Midbrain (tissue), 1 donor: ENCODE measurements at regions not wholly inside any gene's neighbourhood (a gene's known extent, or its start where the extent isn't known, plus 50 kb on each side); places are given as distances from the start of the nearest gene placed in this dataset.

ENCODE experiments used
- DNase-seq: peaks from one replicate; lab custom pipeline; 2025; lab: John Stamatoyannopoulos, UW

DNA sequence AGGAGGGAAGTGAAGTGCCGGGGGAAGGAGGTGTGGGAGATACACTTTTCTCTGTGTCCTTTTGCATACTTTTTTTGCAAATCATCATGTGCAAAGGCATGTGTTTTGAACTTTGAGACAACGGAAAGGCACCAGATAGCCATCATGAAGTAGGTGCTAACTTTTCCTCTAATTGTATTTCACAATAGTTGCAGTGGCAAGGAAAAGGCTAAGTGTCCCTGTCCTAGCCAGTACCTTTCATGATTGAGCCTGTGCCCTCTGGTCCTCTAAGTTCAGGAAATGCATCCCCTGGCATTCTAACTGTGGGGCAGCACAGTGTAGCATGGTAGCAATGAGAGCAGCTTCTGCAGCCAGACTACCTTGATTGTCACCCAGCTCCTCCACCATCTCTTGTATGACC lies 186.2 kb downstream of the ADSS2 start:
- no peak for DNase-seq

DNA sequence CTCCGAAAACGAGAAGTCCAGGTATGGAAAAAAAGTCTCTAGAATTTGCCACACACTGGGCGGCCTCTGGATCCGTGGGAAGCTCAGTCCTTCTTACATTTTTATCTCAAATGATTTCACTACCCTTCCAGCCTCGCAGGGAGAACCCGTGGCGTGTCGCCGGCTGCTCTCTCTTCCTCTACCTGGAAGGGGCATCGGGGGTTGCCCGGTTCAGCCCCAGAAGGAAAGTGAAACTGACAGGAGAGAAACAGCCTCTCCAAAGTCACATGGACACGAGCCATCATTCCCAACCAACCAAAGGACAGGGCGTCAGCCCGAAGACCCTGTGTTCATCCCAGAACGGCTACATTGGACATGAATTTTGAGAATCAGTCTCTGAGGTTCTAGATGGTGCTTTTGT lies 182.5 kb downstream of the ADSS2 start:
- DNase-seq = no peak

DNA sequence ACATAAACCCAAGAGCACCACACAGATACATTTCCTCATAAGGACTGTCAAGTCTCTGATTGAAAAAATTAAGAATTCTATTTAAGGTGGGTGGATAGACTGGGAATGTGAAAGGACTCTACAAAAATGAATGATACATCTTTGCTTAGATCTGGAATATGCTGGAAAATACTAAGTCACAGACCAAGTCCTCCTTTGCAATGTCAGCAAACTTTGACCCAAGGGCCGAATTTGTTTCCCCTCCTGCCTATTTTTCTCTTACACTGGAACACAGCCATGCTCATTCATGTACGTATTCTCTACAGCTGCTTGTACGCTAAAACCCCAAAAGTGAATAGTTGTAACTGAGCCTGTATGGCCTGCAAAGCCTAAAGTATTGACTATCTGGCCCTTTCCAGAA lies 180.7 kb downstream of the ADSS2 start:
- DNase-seq = no peak

DNA sequence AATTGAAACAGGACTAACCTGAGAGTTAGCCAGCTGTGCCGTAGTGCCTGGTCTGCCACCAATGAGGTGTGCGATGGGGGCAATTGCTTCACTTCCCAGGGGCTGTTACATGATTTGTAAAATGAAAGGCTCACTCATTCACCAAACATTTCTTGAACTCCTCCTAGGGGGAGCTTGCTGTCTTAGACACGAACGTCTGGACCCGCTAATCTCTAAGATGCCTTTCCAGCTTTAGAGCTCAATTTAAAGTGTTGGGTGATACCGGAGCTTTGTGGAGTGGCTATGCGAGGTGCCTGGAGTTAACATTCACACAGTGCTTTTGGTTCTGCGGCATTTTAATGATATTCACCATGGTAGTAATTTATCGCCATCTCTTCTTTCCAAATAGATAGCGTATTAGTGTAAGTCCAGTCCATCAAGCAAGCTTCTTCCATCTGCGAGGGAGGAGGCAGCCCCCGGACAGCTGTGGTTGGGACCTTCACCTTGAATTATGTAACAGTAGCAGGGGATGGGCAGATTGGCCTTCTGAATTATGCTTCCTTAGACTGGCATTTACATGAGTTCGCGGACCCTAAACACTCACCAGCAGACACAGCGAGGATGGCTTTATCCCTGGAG lies 179.9 kb downstream of the ADSS2 start:
- DNase-seq = no peak

DNA sequence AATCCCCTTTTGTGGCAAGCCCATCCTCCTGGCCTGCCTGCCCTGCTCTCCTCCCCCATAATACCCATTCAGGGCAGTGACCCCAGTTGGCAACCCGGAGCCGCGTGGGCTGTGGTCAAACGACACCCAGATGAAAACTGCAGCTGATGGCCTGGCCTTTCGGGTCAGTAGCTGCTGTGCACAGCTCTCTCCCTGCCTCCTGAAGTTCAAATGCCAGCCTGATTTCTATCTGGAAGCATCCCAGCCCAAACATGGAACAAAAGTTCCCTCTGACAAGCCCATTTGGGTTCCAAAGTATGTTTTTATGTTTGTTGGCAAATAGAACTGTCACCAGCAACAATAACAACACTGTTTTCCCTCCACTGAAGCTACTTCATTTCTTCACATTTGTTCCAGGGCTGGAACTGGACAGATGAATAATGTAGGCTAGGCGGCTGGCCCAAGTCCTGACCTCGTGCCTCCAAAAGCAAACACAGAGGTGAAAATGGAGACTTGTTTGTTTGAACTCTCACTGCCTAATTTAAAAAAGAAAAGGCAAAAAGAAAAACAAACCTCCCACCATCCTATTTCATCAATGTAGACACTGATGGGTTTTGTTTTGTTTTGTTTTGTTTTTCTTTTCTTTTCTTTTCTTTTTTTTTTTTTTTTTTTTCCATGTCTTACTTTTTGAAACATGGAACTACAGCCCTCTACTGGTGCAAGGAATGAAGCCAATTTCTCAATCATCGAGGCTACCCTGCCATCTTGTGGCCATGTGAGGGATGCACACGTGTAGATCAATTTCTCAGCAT lies 179.0 kb downstream of the ADSS2 start:
- DNase-seq = peak; percentile 91

DNA sequence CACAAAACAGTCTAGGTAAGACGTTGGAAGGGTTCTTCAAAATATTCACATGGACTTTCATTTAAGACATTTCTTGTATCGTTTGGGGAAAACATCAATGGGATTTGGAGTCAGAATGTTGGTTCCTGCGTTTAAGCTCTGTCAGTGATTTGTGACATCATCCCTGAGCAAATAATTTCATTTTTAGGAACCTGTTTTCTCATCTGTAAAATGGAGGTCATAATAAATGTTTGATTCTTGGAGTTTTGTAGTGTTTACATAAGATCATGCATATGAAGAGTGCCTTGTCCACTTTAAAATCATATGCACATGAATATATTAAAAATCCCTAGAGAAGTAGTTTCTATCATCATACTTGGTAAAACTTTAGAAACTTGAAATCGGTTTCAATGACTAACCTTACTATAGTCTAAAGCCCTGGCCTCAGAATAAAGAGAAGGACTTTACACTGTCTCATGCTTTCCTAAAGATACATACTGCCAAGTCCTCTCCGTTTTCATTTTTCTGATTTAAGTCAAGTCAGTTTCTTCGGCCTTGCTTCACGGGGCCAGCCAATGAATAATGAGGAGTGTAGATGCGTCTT lies 178.4 kb downstream of the ADSS2 start:
- no peak for DNase-seq

DNA sequence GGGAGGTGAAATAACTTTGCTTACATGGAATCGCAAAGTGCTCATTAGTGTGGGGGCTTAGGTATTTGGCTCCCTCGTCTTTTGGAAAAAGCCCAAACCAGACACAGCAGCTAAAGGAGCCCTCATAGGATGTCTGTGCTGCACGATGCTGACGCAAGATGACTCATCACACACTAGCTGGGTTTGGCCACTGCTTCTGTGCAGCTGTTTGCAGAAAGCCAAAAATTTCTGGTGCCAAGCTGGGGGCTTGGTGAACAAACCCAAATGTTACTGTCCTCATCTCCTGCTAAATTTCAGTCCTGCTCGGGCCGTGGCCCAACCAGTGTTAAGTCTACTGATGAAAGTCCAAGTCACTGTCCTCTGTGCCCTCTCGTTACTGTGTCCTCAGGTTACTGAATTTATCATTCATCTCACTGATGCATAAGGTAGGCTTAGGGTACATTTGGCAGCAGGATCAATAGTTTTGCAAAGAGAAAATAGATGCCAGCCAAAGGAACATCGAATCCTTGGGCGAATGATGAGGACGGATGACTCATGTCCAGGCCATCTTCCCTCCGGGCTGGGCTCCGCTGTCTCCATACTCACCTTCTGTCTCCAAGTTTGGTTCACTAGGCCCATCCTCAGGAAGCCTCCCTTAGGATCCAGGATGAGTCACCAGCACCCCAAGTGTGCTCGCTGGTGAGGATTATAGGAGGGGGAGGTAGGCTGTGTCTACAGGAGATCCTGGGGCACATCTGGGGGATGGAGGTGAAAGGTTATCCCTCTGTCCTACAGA lies 177.7 kb downstream of the ADSS2 start:
- peak; percentile 35 for DNase-seq

DNA sequence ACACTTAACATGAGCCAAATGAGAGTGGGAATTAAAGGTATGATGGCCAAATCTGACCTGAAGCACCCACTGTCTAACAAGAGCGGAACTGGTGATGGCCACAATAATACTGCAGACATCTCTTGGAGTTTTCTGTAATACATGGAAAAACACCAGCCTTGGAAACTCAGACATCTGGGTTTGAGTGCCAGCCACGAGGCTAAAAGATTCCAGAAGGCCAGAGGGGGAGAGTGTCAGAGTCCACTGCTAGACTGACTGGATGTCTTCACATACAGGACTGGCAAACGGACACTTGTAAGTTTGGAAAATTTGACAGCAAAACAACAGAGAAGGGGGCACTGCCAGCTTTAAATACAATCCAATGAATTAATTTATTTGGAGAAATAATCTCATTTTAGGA lies 175.1 kb downstream of the ADSS2 start:
- DNase-seq = no peak

DNA sequence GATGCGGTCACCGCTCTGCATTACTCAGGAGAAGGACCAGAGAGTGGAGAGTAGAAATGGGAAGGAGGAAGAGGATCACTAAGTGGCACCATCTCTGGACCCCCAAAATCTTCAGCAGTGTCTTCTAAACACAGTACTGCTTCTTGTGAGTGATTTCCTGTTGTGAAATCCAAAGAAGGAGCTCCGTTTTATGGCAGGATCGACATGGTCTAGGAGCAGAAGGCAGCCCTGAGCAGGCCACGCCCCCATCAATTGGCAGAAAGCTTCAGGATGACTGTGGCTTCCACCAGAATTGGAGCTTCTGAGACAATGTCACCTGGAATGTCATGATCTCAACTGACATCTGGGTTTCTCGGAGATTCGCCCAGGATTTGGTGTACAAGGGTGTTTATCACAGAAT lies 171.5 kb downstream of the ADSS2 start:
- DNase-seq = no peak

DNA sequence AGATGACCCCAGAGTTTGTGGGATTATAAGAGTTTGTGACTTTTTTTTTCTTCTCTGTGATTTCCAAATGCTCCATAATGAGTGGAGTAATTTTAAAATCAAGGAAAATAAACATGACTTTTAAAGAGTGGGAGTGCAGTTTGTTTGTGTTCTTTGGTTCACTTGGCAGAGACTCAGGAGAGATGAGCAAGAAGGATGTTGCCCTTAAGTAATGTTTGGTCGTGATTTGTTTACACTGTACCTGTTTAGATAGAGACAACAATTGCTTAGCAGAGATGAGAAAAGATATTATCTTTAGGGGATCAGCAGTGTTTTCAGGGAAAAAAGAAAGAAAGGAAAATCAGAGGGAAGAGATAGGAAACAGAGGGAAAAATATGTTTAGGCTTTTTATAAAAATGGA lies 170.8 kb downstream of the ADSS2 start:
- no peak for DNase-seq

DNA sequence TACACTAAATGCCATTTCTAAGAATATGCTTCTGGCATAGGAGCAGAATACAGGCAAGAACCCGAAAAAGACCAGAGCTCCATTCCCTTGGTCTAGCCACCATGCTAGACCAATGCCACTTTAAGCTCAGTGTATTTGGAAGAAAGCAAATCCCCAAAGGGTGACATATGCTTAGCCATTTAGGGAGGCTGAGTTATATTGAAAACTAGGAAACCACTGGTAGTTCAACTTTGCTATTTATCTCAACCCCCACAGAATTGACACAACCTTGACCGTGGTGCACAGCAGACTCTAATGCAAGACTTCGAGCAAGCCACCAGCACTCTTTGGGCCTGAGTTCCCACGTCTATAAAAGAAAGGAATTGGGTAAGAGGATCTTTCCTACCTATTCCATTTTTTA lies 167.9 kb downstream of the ADSS2 start:
- DNase-seq = no peak

DNA sequence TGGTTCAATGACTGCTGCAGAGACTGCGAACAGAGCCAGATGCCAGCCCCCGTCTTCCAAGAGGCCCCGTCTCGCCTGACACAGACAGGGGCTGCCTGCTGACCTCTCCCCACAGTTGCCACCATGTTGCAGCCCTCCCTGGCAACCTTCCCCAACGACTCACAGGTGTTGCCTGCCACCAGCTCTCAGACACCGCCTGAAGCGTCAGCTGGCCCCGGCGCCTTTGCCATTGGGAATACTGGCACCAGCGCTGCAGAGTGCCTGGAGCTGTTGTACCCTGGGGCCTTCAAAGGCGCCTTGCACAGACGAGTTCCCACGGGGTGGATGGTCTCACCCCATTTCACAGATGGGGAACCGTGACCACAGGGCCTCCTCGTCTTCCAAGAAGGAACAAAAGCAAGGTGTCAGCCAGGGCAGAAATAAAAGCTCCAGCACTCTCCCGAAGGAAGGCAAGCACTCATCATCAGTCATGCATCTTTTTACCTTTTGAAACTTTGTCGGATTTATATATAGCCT lies 167.0 kb downstream of the ADSS2 start:
- no peak for DNase-seq

DNA sequence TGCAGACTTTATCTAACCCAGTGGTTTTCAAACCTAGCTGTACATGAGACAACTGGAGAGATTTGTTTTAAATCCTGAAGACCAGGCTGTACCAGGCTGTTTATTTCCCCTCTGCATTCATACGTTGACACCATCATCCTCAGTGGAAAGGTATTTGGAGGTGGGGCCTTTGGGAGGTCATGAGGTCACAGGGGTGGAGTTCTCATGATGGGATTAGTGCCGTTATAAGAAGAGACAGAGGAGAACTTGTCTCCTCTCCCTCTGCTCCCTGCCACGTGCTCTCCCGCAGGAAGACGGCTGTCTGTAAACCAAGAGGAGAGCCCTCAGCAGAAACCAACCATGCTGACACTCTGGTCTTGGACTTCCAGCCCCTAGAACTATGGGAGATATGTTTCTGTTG lies 165.4 kb downstream of the ADSS2 start:
- no peak for DNase-seq

DNA sequence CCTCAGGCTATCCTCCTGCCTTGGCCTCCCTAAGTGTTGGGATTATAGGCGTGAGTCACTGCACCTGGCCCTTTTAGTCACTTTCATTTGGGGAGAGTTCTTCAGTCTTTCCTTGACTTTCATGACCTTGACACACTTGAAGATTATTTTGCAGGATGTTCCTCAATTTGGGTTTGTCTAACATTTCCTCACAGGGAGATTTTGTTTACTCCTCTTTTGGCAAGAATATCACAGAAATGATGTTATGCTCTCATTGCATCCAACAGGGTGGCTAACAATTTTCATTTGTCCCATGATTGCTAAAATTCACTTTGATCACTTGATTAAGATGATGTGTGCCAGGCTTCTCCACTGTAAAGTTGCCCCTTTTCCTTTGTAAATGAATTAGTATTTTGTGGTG lies 164.0 kb downstream of the ADSS2 start:
- DNase-seq = no peak

DNA sequence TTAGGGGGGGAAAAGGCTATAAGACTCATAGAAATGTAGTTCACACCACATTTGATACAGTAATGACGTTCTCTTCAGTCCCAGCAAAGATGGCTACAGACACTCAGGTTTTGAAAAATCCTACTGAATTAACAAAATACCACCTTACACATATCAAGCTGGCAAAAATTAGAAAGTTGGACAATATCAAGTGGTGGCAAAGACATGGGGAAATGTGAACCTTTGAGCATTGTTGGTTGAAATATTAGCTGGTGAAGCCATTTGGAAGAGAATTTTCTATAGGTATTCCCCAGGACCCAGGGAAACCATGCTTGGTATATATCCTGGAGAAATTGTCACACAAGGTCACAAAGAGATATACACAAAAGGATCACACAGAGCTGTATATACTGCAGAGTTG lies 163.0 kb downstream of the ADSS2 start:
- no peak for DNase-seq

DNA sequence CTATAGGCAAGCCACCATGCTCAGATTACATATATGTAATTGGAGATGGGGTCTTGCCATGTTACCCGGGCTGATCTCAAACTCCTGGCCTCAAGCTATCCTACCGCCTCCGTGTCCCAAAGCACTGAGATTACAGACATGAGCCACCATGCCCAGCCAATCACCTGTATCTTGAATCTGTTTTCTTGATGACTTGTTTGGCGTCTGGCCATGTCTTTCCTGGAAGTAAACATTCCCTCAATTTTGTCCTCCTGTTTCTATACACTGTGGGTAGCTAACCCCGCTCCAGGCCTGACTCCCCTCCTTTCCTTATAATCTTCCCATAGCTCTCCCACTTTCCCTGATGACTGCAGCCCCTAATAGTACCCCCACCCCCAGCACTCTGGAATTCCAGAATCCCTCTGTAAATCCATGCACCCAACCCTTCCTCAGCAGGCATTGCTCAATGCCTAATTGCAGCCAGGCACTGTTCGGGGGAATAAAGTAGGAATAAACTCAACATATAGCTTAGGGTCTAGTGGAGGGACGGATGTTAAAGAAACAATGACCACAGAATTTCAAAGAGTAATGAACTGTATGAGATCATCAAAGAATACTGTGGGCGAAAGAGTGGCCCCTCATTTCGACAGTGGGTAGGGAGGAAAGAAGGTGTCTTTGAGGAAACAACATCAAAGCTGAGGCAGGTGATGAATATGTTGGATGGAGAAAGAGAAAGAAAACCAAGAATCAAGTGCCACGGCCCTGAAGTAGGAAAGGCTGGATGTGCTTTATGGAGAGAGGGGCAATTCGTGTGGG lies 161.5 kb downstream of the ADSS2 start:
- DNase-seq = no peak

DNA sequence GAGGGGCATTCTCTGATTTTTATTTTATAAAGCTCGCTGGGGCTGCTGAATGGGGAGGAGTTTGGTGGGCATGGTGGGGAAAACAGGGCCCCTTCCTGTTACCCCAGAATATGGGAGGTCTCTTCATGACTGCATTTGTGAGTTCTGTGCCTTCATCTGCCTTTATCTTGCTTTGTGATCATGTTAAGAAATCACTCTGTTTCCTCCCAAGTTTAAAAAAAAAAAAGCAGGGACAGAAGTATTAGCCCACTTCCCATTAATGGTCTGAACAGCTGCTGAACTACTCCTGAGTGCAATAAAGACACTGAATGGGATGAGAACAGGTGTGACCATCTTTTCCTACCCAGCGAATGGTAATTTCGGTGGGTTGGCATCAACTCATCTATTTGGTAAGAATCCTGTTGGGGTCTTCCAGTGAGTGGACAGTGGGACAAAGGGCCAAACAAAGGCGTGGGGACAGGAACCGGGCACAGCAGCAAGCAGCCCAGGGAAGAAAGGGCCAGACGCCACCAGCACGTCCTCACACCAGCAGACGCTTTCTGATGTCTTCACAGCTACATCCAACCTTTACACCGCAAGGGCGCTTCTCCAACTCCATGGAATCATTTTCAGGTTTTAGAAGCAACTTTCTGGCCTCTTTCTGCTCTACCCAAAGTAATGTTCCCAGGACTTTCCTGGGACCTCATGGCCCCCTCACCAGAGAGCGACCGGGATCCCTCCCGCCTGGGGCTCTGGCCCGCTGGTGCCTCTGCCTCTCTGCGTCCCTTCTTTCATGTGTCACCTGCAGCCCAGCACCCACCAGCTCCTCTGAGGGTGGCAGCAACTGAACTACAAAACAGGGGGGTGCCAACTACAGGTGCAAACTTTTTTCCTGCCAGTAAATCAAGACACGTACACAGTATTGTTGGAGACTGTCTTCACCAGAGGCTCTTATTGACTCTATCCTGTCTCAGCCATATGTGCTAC lies 160.2 kb downstream of the ADSS2 start:
- DNase-seq = no peak

DNA sequence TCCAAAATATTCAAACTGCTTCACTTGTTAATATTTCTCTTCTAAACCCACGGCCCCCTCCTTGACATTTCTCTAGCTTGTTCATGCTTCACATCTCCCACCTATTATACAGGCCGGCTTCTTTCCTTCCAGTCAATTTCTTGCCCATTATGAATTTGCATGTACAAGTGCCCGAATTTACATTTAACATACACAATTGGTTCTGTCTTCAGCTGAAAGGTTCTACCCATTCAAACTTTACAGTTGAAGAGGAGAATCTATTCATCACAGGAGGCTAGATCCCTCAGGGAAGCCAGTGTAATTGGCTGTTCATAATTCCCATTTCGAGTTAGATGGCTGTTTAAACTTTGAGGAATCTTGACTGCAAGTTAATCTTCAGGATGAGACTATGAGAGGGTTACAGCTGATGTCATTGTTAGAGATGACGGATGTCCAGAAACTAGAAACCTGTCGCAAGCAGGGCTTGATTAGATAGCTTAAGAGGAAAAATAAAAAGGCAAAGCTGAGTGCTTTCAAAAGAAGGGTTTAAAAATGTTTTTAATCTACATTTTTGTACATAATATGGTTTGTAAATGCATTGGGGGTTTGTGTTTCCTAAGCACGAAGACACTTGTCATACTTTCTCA lies 157.0 kb downstream of the ADSS2 start:
- no peak for DNase-seq

DNA sequence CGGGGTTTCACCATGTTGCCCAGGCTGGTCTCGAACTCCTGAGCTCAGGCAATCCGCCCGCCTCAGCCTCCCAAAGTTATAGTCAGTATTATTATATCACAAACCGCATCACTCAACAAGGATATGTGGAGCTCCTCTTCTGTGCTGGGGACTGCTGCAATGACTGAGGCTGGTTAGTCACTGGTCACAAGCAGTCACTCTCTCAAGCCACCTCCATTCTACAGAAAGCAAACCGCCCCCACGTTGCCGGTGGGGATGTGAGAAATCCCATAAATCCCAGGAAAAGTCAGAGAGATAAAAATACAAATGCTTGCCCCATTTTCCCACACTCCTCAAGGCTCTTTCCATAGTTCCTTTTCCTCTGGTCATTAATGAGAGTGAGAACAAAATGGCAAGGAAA lies 155.7 kb downstream of the ADSS2 start:
- DNase-seq = no peak

DNA sequence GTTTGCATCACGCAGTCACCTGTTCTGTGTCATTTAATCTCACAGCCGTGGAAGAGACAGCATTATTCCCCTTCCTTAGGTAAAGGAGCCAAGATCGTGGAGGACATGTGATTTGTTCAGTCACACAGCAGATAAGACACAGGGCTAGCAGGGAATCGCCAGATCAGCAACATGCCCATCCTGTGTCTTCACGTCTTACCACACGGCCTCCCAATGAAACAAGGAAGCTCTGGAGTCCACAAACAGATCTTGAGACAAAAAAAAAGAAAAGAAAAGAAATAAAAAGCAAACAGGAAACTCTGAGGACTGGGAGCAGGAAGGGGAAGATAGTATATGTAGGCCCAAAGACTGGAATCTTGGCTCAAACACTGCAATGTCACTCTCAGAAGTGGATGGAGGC lies 155.3 kb downstream of the ADSS2 start:
- no peak for DNase-seq
